SK-N-SH (cell line): ENCODE measurements at regions not wholly inside any gene's neighbourhood (a gene's known extent, or its start where the extent isn't known, plus 50 kb on each side); places are given as distances from the start of the nearest gene placed in this dataset.
"Not testable (repeated sequence)": the region's sequence is repeated elsewhere in the genome, so short reads cannot be mapped to it uniquely, and the experiment has no call there.

Experiments
- CTCF ChIA-PET: fragments of 300-600, 350-600 bp; formaldehyde crosslinking; extraction: SDS; loops from one replicate; lab custom pipeline; 2021; lab: Yijun Ruan, JAX
- POLR2A ChIA-PET: fragments of 350-600 bp; sonication (Branson Sonifier 250); formaldehyde crosslinking; extraction: SDS; loops from one replicate; lab custom pipeline; 2020; ENCODE audit warnings: antibody characterized with exemption, inconsistent platforms; lab: Yijun Ruan, JAX
- DNase-seq: peaks from one replicate; pipeline ENCODE4 v3.0.0; 2012
- H2AFZ ChIP-seq: fragments of 200-600 bp; sonication (generic); 2 replicates; pipeline ENCODE4 v1.8.1; 2016; ENCODE audit warnings: antibody characterized with exemption, mild to moderate bottlenecking, low read depth
- H3F3A ChIP-seq: fragments of 200-600 bp; sonication (generic); replicated peaks from 2 replicates; pipeline ENCODE3; 2016; ENCODE audit warnings: antibody characterized with exemption, mild to moderate bottlenecking; ENCODE audit not compliant: insufficient read depth
- H3K27ac ChIP-seq, 2 experiments: fragments of 200-500 bp in 1 of 2; fragments of 200-600 bp in 1 of 2; sonication (Bioruptor generic) in 1 of 2; sonication (generic), shearing (Covaris generic) in 1 of 2; 2 replicates each; pipeline versions ENCODE4 v1.5.1 to v1.6.1; 2014 to 2016; ENCODE audit warnings: low read depth in 2 of 2, inconsistent platforms in 1 of 2, low read length in 1 of 2, mild to moderate bottlenecking in 1 of 2, mixed read lengths in 1 of 2
- H3K27me3 ChIP-seq: fragments of 200-600 bp; sonication (generic), shearing (Covaris generic); 2 replicates; pipeline ENCODE4 v1.6.1; 2016; ENCODE audit warnings: mixed run types; ENCODE audit not compliant: insufficient read depth
- H3K36me3 ChIP-seq, 2 experiments: fragments of 200-500 bp in 1 of 2; fragments of 200-600 bp in 1 of 2; sonication (Bioruptor generic) in 1 of 2; sonication (generic) in 1 of 2; replicated peaks in 1 of 2; 2 replicates each; pipeline versions ENCODE3 to v1.5.1; 2014 to 2016; ENCODE audit warnings: low read length in 1 of 2, mild to moderate bottlenecking in 1 of 2; ENCODE audit not compliant: insufficient read depth in 2 of 2, control insufficient read depth in 1 of 2
- H3K4me1 ChIP-seq, 2 experiments: fragments of 200-500 bp in 1 of 2; fragments of 200-600 bp in 1 of 2; sonication (Bioruptor generic) in 1 of 2; sonication (generic), shearing (Covaris generic) in 1 of 2; 2 replicates each; pipeline versions ENCODE4 v1.5.1 to v1.6.1; 2014 to 2016; ENCODE audit warnings: low read depth in 1 of 2, low read length in 1 of 2, mixed run types in 1 of 2; ENCODE audit not compliant: insufficient read depth in 2 of 2, control insufficient read depth in 1 of 2
- H3K4me2 ChIP-seq: fragments of 200-600 bp; sonication (generic), shearing (Covaris generic); 2 replicates; pipeline ENCODE4 v1.6.1; 2017; ENCODE audit warnings: mixed run types
- H3K4me3 ChIP-seq, 2 experiments: fragments of 200-500 bp in 1 of 2; fragments of 200-600 bp in 1 of 2; sonication (Bioruptor generic) in 1 of 2; sonication (generic), shearing (Covaris generic) in 1 of 2; 2 replicates each; pipeline versions ENCODE4 v1.5.1 to v1.8.1; 2014 to 2016; ENCODE audit warnings: low read depth in 2 of 2, inconsistent platforms in 1 of 2, low read length in 1 of 2, mild to moderate bottlenecking in 1 of 2, mixed read lengths in 1 of 2, moderate library complexity in 1 of 2
- H3K79me2 ChIP-seq: fragments of 200-600 bp; sonication (generic); 2 replicates; pipeline ENCODE4 v1.8.1; 2017; ENCODE audit warnings: mild to moderate bottlenecking; ENCODE audit not compliant: insufficient read depth
- H3K9ac ChIP-seq: fragments of 200-600 bp; sonication (generic); 2 replicates; pipeline ENCODE4 v1.6.1; 2017; ENCODE audit warnings: mixed run types
- H3K9me2 ChIP-seq: fragments of 200-600 bp; sonication (generic); 2 replicates; pipeline ENCODE4 v1.6.1; 2017; ENCODE audit warnings: mixed run types
- H3K9me3 ChIP-seq: fragments of 200-600 bp; sonication (generic); 2 replicates; pipeline ENCODE4 v1.6.1; 2017; ENCODE audit warnings: mixed run types, mild to moderate bottlenecking, moderate library complexity
- H4K20me1 ChIP-seq: fragments of 200-600 bp; sonication (generic); 2 replicates; pipeline ENCODE4 v1.6.1; 2017; ENCODE audit warnings: mild to moderate bottlenecking, mixed run types; ENCODE audit not compliant: insufficient read depth
- WGBS: methylation state at CpG from one replicate; pipeline ENCODE4 v1.1.6; 2017; ENCODE audit warnings: low lambda C conversion rate; 5-methylcytosine and 5-hydroxymethylcytosine counted together
- small RNA-seq, 7 experiments: library from RNA; depleted of rRNA; stranded (forward); fragments of <200 nt; gene quantifications; one replicate each; pipeline ENCODE3, GENCODE V24; 2012

DNA sequence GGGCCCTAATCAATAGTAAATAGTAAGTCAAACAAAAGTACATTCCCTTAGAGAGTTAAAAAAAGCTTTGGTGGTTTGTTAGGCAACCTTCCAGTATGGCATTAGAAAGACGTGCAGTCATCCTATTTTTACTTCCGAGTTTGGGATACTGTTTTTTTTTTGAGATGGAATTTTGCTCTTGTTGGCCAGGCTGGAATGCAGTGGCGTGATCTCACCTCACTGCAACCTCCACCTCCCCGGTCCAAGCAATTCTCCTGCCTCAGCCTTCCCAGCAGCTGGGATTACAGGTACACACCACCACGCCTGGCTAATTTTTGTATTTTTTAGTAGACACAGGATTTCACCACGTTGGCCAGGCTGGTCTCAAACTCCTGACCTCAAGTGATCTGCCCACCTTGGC, 54.0 kb upstream of the TP53BP2 start:
- H3K36me3 ChIP-seq, H2AFZ ChIP-seq, DNase-seq, H3K27me3 ChIP-seq, POLR2A ChIA-PET, H3K9me3 ChIP-seq, H4K20me1 ChIP-seq, H3K9ac ChIP-seq, H3K4me1 ChIP-seq, H3K27ac ChIP-seq, H3K9me2 ChIP-seq, CTCF ChIA-PET, H3F3A ChIP-seq, H3K79me2 ChIP-seq, H3K4me3 ChIP-seq, H3K4me2 ChIP-seq: not testable (repeated sequence)
- WGBS, result 66% methylated on average over 6 of the region's 6 CpGs

GRCh38 chr1:223897097-223897496, 51.4 kb upstream of the TP53BP2 start:
- H3K4me2 ChIP-seq, H3K9me2 ChIP-seq, H3K4me3 ChIP-seq, CTCF ChIA-PET, H3K9me3 ChIP-seq, DNase-seq, H3K4me1 ChIP-seq, H3K27ac ChIP-seq, H3K27me3 ChIP-seq, H3F3A ChIP-seq, H3K9ac ChIP-seq, H2AFZ ChIP-seq, H4K20me1 ChIP-seq, H3K36me3 ChIP-seq, POLR2A ChIA-PET, H3K79me2 ChIP-seq: not testable (repeated sequence)
- no CpG with 5 or more reads among the region's 4 CpGs for WGBS

DNA sequence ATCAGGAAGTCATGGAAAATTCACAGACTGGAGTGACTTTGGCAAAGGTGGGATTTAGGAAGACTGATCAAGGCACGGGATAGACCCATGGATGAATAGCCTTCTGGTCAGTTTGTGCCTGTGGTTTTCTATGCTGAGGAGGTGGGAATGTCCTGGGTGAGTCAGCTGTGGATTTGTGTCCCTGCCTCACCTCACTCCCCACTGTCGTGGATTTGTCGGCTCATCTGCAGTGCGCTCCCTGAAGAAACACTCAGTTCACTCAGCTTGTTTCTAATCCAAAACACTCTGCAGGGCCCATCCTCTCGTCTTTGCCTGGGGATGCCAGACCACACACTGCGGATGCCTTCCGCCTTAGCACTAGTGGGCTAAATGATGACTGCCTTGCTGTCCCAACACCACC, 50.2 kb upstream of the TP53BP2 start:
- CTCF ChIA-PET, H2AFZ ChIP-seq, H3K27me3 ChIP-seq, H3K9me2 ChIP-seq, H3K27ac ChIP-seq, H3K36me3 ChIP-seq, H3K9ac ChIP-seq, H4K20me1 ChIP-seq, H3K9me3 ChIP-seq, H3F3A ChIP-seq, H3K4me3 ChIP-seq, DNase-seq, POLR2A ChIA-PET, H3K4me1 ChIP-seq, H3K79me2 ChIP-seq, H3K4me2 ChIP-seq: not testable (repeated sequence)
- 72% methylated on average over 5 of the region's 7 CpGs for WGBS

Small RNAs in the stretch of these regions (small RNA-seq; reads per million reads assigned to genes)
- 0 reads per million in 7 experiments for gene RNU6-1319P
